ENCODE measurements at regions not wholly inside any gene's neighbourhood (a gene's known extent, or its start where the extent isn't known, plus 50 kb on each side); places are given as distances from the start of the nearest gene placed in this dataset.
"Not testable (repeated sequence)": the region's sequence is repeated elsewhere in the genome, so short reads cannot be mapped to it uniquely, and the experiment has no call there.

DNA sequence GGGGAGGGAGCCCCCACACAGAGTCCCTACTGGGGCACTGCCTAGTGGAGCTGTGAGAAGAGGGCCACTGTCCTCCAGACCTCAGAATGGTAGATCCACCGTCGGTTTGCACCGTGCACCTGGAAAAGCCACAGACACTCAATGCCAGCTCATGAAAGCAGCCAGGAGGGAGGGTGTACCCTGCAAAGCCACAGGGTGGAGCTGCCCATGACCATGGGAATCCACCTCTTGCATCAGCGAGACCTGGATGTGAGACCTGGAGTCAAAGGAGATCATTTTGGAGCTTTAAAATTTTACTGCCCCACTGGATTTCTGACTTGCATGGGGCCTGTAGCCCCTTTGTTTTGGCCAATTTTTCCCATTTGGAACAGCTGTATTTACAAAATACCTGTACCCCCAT is 188.1 kb upstream of the IRX4 start:
- DNase-seq; H3K9me3 ChIP-seq (ENCODE audit: control extremely low read depth in 1 of 5, control insufficient read depth in 4 of 5, insufficient read depth in 2 of 5, low read depth in 1 of 5, low read length in 4 of 5); H3K27me3 ChIP-seq (replicated peaks in 2 of 5; ENCODE audit: control insufficient read depth in 4 of 5, insufficient read depth in 5 of 5, low read length in 4 of 5); H3K27ac ChIP-seq (ENCODE audit: insufficient read depth in 1 of 2, low read depth in 1 of 2, low read length in 2 of 2, poor library complexity in 1 of 2, severe bottlenecking in 2 of 2); H3K4me1 ChIP-seq (ENCODE audit: control extremely low read depth in 1 of 4, control insufficient read depth in 4 of 4, insufficient read depth in 4 of 4, low read length in 3 of 4); H3K36me3 ChIP-seq (ENCODE audit: control insufficient read depth in 4 of 4, insufficient read depth in 4 of 4, low read length in 3 of 4); POLR2A ChIA-PET; CTCF ChIA-PET; H3K4me3 ChIP-seq (ENCODE audit: control insufficient read depth in 1 of 7, extremely low read depth in 1 of 7, insufficient read depth in 4 of 7, low read depth in 2 of 7, low read length in 6 of 7): not testable (repeated sequence)
- WGBS (ENCODE audit: insufficient coverage) = 92% methylated on average over 4 of the region's 4 CpGs

DNA sequence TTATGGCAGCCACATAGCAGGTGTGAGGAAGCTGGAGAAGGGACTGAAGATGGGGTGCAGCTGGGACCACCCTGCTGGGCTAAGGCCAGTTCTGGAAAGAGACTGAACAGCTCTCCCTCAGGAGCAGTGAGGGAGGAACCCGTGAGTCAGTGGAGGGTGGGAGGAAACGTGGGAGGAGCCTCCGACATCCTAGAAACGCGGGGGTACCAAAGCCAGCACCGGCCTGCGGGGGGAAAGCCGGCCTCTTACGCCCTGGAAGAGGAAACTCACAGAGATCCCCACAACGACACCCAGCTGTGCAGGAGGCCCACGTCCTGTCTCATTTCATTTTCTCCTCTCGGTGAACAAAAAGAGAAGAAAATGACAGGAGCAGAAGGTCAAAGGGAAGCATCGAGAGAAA is 185.8 kb upstream of the IRX4 start:
- no peak overlapping the region for H3K27ac ChIP-seq (ENCODE audit: insufficient read depth in 1 of 2, low read depth in 1 of 2, low read length in 2 of 2, poor library complexity in 1 of 2, severe bottlenecking in 2 of 2)
- DNase-seq = no peak
- H3K36me3 ChIP-seq (ENCODE audit: control insufficient read depth in 4 of 4, insufficient read depth in 4 of 4, low read length in 3 of 4) = no peaks in the 10 kb centered on the region
- H3K27me3 ChIP-seq (replicated peaks in 2 of 5; ENCODE audit: control insufficient read depth in 4 of 5, insufficient read depth in 5 of 5, low read length in 4 of 5) = peaks cover 0 to 4% (median 0%) of the 10 kb centered on the region in 5 experiments
- CTCF ChIA-PET = no interaction called here
- WGBS (ENCODE audit: insufficient coverage) = 58% methylated on average over 11 of the region's 13 CpGs
- POLR2A ChIA-PET = no interaction called here
- H3K9me3 ChIP-seq (ENCODE audit: control extremely low read depth in 1 of 5, control insufficient read depth in 4 of 5, insufficient read depth in 2 of 5, low read depth in 1 of 5, low read length in 4 of 5) = peaks cover 0 to 2% (median 0%) of the 10 kb centered on the region in 5 experiments
- no peaks in the 10 kb centered on the region for H3K4me1 ChIP-seq (ENCODE audit: control extremely low read depth in 1 of 4, control insufficient read depth in 4 of 4, insufficient read depth in 4 of 4, low read length in 3 of 4)
- H3K4me3 ChIP-seq (ENCODE audit: control insufficient read depth in 1 of 7, extremely low read depth in 1 of 7, insufficient read depth in 4 of 7, low read depth in 2 of 7, low read length in 6 of 7) = no peak overlapping the region

DNA sequence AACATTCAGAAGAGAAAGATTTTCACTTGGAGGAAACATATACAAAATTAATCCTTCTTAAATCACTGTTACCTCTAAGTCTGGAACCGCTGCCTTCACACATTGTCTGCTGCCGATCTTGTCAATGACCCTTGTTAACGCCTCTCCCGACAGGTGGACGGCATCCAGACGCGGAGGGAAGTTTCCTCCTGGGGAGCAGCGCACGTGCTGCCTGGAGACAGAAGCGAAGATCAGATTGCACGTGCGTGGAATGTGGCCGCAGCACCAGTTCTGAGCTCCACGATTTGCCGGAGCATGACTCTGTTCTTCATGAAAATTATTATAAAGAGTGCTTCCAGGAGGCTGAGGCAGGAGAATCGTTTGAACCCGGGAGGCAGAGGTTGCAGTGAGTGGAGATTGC is 183.6 kb upstream of the IRX4 start:
- Histone ChIP-seq H3K36me3 (ENCODE audit: control insufficient read depth in 4 of 4, insufficient read depth in 4 of 4, low read length in 3 of 4) (no peaks in the 10 kb centered on the region), H3K4me3 (ENCODE audit: control insufficient read depth in 1 of 7, extremely low read depth in 1 of 7, insufficient read depth in 4 of 7, low read depth in 2 of 7, low read length in 6 of 7) (no peak overlapping the region), H3K27me3 (replicated peaks in 2 of 5; ENCODE audit: control insufficient read depth in 4 of 5, insufficient read depth in 5 of 5, low read length in 4 of 5) (peaks cover 0 to 4% (median 0%) of the 10 kb centered on the region in 5 experiments), H3K27ac (ENCODE audit: insufficient read depth in 1 of 2, low read depth in 1 of 2, low read length in 2 of 2, poor library complexity in 1 of 2, severe bottlenecking in 2 of 2) (no peak overlapping the region), H3K4me1 (ENCODE audit: control extremely low read depth in 1 of 4, control insufficient read depth in 4 of 4, insufficient read depth in 4 of 4, low read length in 3 of 4) (no peaks in the 10 kb centered on the region), H3K9me3 (ENCODE audit: control extremely low read depth in 1 of 5, control insufficient read depth in 4 of 5, insufficient read depth in 2 of 5, low read depth in 1 of 5, low read length in 4 of 5) (peaks cover 0 to 2% (median 0%) of the 10 kb centered on the region in 5 experiments)
- DNase-seq = no peak
- CTCF ChIA-PET = no interaction called here
- POLR2A ChIA-PET = no interaction called here
- 79% methylated on average over 15 of the region's 17 CpGs for WGBS (ENCODE audit: insufficient coverage)

DNA sequence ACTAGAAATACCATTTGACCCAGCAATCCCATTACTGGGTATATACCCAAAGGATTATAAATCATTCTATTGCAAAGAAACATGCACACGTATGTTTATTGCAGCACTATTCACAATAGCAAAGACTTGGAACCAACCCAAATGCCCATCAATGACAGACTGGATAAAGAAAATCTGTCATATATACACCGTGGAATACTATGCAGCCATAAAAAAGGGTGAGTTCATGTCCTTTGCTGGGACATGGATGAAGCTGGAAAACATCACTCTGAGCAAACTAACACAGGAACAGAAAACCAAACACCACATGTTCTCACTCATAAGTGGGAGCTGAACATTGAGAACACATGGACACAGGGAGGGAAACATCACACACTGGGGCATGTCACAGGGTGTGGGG is 180.7 kb upstream of the IRX4 start:
- H3K27me3 ChIP-seq (replicated peaks in 2 of 5; ENCODE audit: control insufficient read depth in 4 of 5, insufficient read depth in 5 of 5, low read length in 4 of 5) = peaks cover 0 to 11% (median 3%) of the 10 kb centered on the region in 5 experiments
- H3K4me1 ChIP-seq (ENCODE audit: control extremely low read depth in 1 of 4, control insufficient read depth in 4 of 4, insufficient read depth in 4 of 4, low read length in 3 of 4); CTCF ChIA-PET; H3K4me3 ChIP-seq (ENCODE audit: control insufficient read depth in 1 of 7, extremely low read depth in 1 of 7, insufficient read depth in 4 of 7, low read depth in 2 of 7, low read length in 6 of 7); DNase-seq; H3K9me3 ChIP-seq (ENCODE audit: control extremely low read depth in 1 of 5, control insufficient read depth in 4 of 5, insufficient read depth in 2 of 5, low read depth in 1 of 5, low read length in 4 of 5); H3K36me3 ChIP-seq (ENCODE audit: control insufficient read depth in 4 of 4, insufficient read depth in 4 of 4, low read length in 3 of 4); H3K27ac ChIP-seq (ENCODE audit: insufficient read depth in 1 of 2, low read depth in 1 of 2, low read length in 2 of 2, poor library complexity in 1 of 2, severe bottlenecking in 2 of 2); POLR2A ChIA-PET: not testable (repeated sequence)
- no CpG with 5 or more reads among the region's 2 CpGs for WGBS (ENCODE audit: insufficient coverage)

DNA sequence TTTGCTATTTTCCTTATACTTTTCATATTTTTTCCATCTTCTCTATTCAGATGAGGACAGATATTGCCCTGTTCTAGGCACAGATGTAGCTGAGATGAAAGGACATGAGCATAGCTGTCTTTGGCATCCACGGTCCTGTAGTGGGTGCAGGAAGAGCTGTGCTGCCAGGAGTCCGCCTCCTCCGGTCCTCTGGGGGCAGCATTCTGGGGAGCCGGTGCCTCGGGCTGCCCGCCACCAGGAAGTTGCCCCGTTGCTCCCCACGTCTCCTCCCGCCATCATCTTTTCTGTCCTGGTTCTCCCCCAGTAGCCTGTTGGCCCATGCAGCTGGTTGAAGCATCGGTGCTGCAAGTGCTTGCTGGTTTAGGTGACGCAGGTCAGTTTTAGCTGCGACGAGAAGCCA is 170.0 kb upstream of the IRX4 start:
- WGBS (ENCODE audit: insufficient coverage) = 100% methylated on average over 2 of the region's 13 CpGs
- H3K4me1 ChIP-seq (ENCODE audit: control extremely low read depth in 1 of 4, control insufficient read depth in 4 of 4, insufficient read depth in 4 of 4, low read length in 3 of 4) = peaks cover 0 to under 1% (median 0%) of the 10 kb centered on the region in 4 experiments
- no peak overlapping the region for H3K27ac ChIP-seq (ENCODE audit: insufficient read depth in 1 of 2, low read depth in 1 of 2, low read length in 2 of 2, poor library complexity in 1 of 2, severe bottlenecking in 2 of 2)
- H3K27me3 ChIP-seq (replicated peaks in 2 of 5; ENCODE audit: control insufficient read depth in 4 of 5, insufficient read depth in 5 of 5, low read length in 4 of 5) = peaks cover 2 to 34% (median 6%) of the 10 kb centered on the region in 5 experiments
- ChIA-PET CTCF (no interaction called here), POLR2A (no interaction called here)
- H3K36me3 ChIP-seq (ENCODE audit: control insufficient read depth in 4 of 4, insufficient read depth in 4 of 4, low read length in 3 of 4) = no peaks in the 10 kb centered on the region
- H3K4me3 ChIP-seq (ENCODE audit: control insufficient read depth in 1 of 7, extremely low read depth in 1 of 7, insufficient read depth in 4 of 7, low read depth in 2 of 7, low read length in 6 of 7) = no peak overlapping the region
- DNase-seq = no peak
- H3K9me3 ChIP-seq (ENCODE audit: control extremely low read depth in 1 of 5, control insufficient read depth in 4 of 5, insufficient read depth in 2 of 5, low read depth in 1 of 5, low read length in 4 of 5) = peaks cover 0 to 2% (median 0%) of the 10 kb centered on the region in 5 experiments

DNA sequence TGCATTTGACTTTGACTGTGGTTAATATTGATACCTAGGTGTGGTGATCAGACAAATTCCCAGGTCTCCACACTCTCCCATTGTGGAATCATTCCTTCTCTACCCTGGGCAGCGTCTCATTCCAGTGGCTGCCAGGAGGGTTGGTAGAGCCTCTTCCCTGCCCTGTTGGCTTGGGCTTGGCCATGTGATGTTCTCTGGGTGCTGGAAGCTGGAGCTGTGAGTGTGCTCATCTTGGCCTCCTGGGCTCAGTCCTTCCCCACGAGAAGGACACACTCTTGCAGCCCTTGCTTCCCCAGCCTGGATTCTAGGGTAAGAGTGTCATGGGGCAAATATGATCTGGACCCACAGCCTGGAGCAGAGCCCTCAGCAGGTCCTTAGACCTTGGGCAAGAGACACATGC is 167.2 kb upstream of the IRX4 start:
- peaks cover 0 to 3% (median 0%) of the 10 kb centered on the region in 4 experiments for H3K4me1 ChIP-seq (ENCODE audit: control extremely low read depth in 1 of 4, control insufficient read depth in 4 of 4, insufficient read depth in 4 of 4, low read length in 3 of 4)
- no peak overlapping the region for H3K27ac ChIP-seq (ENCODE audit: insufficient read depth in 1 of 2, low read depth in 1 of 2, low read length in 2 of 2, poor library complexity in 1 of 2, severe bottlenecking in 2 of 2)
- DNase-seq = no peak
- peaks cover 2 to 37% (median 11%) of the 10 kb centered on the region in 5 experiments for H3K27me3 ChIP-seq (replicated peaks in 2 of 5; ENCODE audit: control insufficient read depth in 4 of 5, insufficient read depth in 5 of 5, low read length in 4 of 5)
- POLR2A ChIA-PET = no interaction called here
- peaks cover 0 to 10% (median 0%) of the 10 kb centered on the region in 5 experiments for H3K9me3 ChIP-seq (ENCODE audit: control extremely low read depth in 1 of 5, control insufficient read depth in 4 of 5, insufficient read depth in 2 of 5, low read depth in 1 of 5, low read length in 4 of 5)
- WGBS (ENCODE audit: insufficient coverage) = no CpG with 5 or more reads among the region's 2 CpGs
- no peak overlapping the region for H3K4me3 ChIP-seq (ENCODE audit: control insufficient read depth in 1 of 7, extremely low read depth in 1 of 7, insufficient read depth in 4 of 7, low read depth in 2 of 7, low read length in 6 of 7)
- CTCF ChIA-PET = no interaction called here
- no peaks in the 10 kb centered on the region for H3K36me3 ChIP-seq (ENCODE audit: control insufficient read depth in 4 of 4, insufficient read depth in 4 of 4, low read length in 3 of 4)

DNA sequence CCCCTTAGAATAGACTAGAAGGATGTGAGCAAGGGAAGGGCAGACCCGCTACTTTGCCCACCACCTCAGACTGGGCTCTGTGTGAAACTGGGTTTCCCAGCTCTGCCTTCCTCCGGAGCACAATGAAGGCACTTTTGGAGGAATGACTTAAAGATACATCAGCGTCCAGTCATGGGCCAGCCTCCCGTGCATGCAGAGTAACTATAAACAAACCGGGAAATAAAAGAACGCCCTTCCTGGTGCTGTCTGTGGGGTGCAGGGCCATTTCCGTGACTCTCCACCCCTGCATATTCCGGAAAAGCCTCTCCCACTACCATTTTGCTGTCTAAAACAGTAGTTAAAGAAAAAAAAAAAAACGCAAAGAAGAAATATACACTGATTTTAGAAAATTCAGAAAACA is 165.9 kb upstream of the IRX4 start:
- Histone ChIP-seq H3K4me3 (ENCODE audit: control insufficient read depth in 1 of 7, extremely low read depth in 1 of 7, insufficient read depth in 4 of 7, low read depth in 2 of 7, low read length in 6 of 7) (no peak overlapping the region), H3K27me3 (replicated peaks in 2 of 5; ENCODE audit: control insufficient read depth in 4 of 5, insufficient read depth in 5 of 5, low read length in 4 of 5) (peaks cover 2 to 36% (median 11%) of the 10 kb centered on the region in 5 experiments), H3K4me1 (ENCODE audit: control extremely low read depth in 1 of 4, control insufficient read depth in 4 of 4, insufficient read depth in 4 of 4, low read length in 3 of 4) (peaks cover 0 to 3% (median 0%) of the 10 kb centered on the region in 4 experiments), H3K9me3 (ENCODE audit: control extremely low read depth in 1 of 5, control insufficient read depth in 4 of 5, insufficient read depth in 2 of 5, low read depth in 1 of 5, low read length in 4 of 5) (peaks cover 0 to 10% (median 0%) of the 10 kb centered on the region in 5 experiments), H3K27ac (ENCODE audit: insufficient read depth in 1 of 2, low read depth in 1 of 2, low read length in 2 of 2, poor library complexity in 1 of 2, severe bottlenecking in 2 of 2) (no peak overlapping the region), H3K36me3 (ENCODE audit: control insufficient read depth in 4 of 4, insufficient read depth in 4 of 4, low read length in 3 of 4) (no peaks in the 10 kb centered on the region)
- CTCF ChIA-PET = no interaction called here
- DNase-seq = no peak
- POLR2A ChIA-PET = no interaction called here
- 62% methylated on average over 2 of the region's 9 CpGs for WGBS (ENCODE audit: insufficient coverage)
